PC-3 (cell line): ENCODE measurements at regions not wholly inside any gene's neighbourhood (a gene's known extent, or its start where the extent isn't known, plus 50 kb on each side); places are given as distances from the start of the nearest gene placed in this dataset.

Experiments used
- ATAC-seq: fragments of 200-7000 bp; cut with Tn5 transposase; 2 replicates; pipeline ENCODE4 v1.9.1; 2020; ENCODE audit warnings: mild to moderate bottlenecking, moderate library complexity
- BruUV-seq: library from RNA; stranded (reverse); fragments of 400-500 nt; replicated peaks from 2 replicates; lab custom pipeline; 2021; lab: Mats Ljungman, UMichigan
- CTCF ChIA-PET: fragments of 300-600 bp; sonication (Branson Sonifier 250); formaldehyde crosslinking; loops from one replicate; lab custom pipeline; 2022; ENCODE audit warnings: antibody characterized with exemption; lab: Charles Lee
- POLR2A ChIA-PET: fragments of 300-600 bp; sonication (Branson Sonifier 250); formaldehyde crosslinking; loops from one replicate; lab custom pipeline; 2022; ENCODE audit warnings: antibody characterized with exemption; ENCODE audit not compliant: unreplicated experiment; lab: Charles Lee
- DNase-seq: peaks from one replicate; pipeline ENCODE4 v3.0.0-alpha.2; 2015
- H2AFZ ChIP-seq: fragments of 300-600 bp; sonication (generic); 2 replicates; pipeline ENCODE4 v1.6.0; 2016; ENCODE audit warnings: antibody characterized with exemption, low read length
- H3F3A ChIP-seq: fragments of 300-600 bp; sonication (generic); one replicate; pipeline ENCODE4 v1.6.0; 2017; ENCODE audit warnings: antibody characterized with exemption, low read length, control low read depth, mild to moderate bottlenecking; ENCODE audit not compliant: unreplicated experiment
- H3K27ac ChIP-seq: fragments of 300-600 bp; sonication (generic); 2 replicates; pipeline ENCODE4 v1.5.1; 2016; ENCODE audit warnings: mild to moderate bottlenecking, low read length
- H3K27me3 ChIP-seq: fragments of 300-600 bp; sonication (generic); 2 replicates; pipeline ENCODE4 v1.6.1; 2016; ENCODE audit warnings: low read length, mixed read lengths
- H3K36me3 ChIP-seq: fragments of 300-600 bp; sonication (generic); 2 replicates; pipeline ENCODE4 v1.6.1; 2016; ENCODE audit warnings: low read depth, mixed run types, low read length, mixed read lengths
- H3K4me1 ChIP-seq: fragments of 300-600 bp; sonication (generic); 2 replicates; pipeline ENCODE4 v1.5.1; 2016; ENCODE audit warnings: low read length; ENCODE audit not compliant: insufficient read depth
- H3K4me2 ChIP-seq: fragments of 300-600 bp; sonication (generic); 2 replicates; pipeline ENCODE4 v1.6.0; 2016; ENCODE audit warnings: low read length
- H3K4me3 ChIP-seq: fragments of 300-600 bp; sonication (generic); 2 replicates; pipeline ENCODE4 v1.5.1; 2016; ENCODE audit warnings: mild to moderate bottlenecking, low read length, mixed read lengths
- H3K79me2 ChIP-seq: fragments of 300-600 bp; sonication (generic); 2 replicates; pipeline ENCODE4 v1.6.1; 2017; ENCODE audit warnings: low read length, mixed read lengths
- H3K9ac ChIP-seq: fragments of 300-600 bp; sonication (generic); 2 replicates; pipeline ENCODE4 v1.6.0; 2016; ENCODE audit warnings: mild to moderate bottlenecking, low read length
- H3K9me2 ChIP-seq: fragments of 300-600 bp; sonication (generic); replicated peaks from 2 replicates; pipeline ENCODE4 v1.6.1; 2016; ENCODE audit warnings: mixed run types, low read length, mixed read lengths
- H3K9me3 ChIP-seq: fragments of 300-600 bp; sonication (generic); 2 replicates; pipeline ENCODE4 v1.6.1; 2016; ENCODE audit warnings: low read length, mixed read lengths
- H4K20me1 ChIP-seq: fragments of 300-600 bp; sonication (generic); 2 replicates; pipeline ENCODE4 v1.6.1; 2016; ENCODE audit warnings: low read length, mixed read lengths
- EZH2 ChIP-seq: fragments of 300-600 bp; sonication (generic); IDR thresholded peaks from one replicate; pipeline ENCODE4 v1.6.1; 2017; ENCODE audit warnings: antibody characterized with exemption, mild to moderate bottlenecking, low read length; ENCODE audit not compliant: unreplicated experiment
- EZH2phosphoT487 ChIP-seq: fragments of 300-600 bp; sonication (generic); IDR thresholded peaks from 2 replicates; pipeline ENCODE4 v1.6.1; 2018; ENCODE audit warnings: mild to moderate bottlenecking, antibody characterized with exemption, low read length, borderline replicate concordance
- intact Hi-C: fragments of 100-400 bp; cut with micrococcal nuclease; formaldehyde crosslinking; loops from 2 replicates; pipeline ENCODE4 v1.9.0; 2023
- TF ChIP-seq, protein P1 (sequence below): fragments of 300-600 bp; sonication (generic); conservative IDR thresholded peaks from 2 replicates; pipeline ENCODE4 v1.5.1; 2017; ENCODE audit warnings: antibody characterized with exemption, low read depth, mild to moderate bottlenecking, low read length

DNA sequence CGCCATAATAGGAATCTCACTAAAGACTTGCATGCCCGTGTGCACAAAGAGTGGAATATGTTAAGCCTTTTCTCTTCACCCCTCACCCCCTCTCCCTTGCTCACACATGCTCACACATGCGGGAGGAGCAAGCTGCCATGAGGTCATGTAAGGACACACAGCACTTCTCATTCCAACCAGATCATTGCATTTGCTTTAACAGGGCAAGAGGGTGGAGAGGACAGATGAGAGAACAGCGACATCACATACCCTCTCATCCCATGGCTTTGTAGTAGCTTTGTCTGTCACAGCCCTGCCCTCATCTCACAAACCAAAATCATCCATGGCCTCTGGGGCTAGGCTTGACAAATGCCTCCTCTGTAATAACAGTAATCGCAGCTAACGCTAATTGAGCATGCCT lies 145.6 kb upstream of the FRY start:
- H3K36me3 ChIP-seq: no peaks in the 10 kb centered on the region
- H2AFZ ChIP-seq: no peak overlapping the region
- 0 out of 2 replicates have a peak, but pooled peaks cover 10% of the 10 kb centered on the region for H3K27me3 ChIP-seq
- no peaks in the 10 kb centered on the region for H4K20me1 ChIP-seq
- H3K4me2 ChIP-seq: no peak overlapping the region
- TF ChIP-seq, protein P1, sequence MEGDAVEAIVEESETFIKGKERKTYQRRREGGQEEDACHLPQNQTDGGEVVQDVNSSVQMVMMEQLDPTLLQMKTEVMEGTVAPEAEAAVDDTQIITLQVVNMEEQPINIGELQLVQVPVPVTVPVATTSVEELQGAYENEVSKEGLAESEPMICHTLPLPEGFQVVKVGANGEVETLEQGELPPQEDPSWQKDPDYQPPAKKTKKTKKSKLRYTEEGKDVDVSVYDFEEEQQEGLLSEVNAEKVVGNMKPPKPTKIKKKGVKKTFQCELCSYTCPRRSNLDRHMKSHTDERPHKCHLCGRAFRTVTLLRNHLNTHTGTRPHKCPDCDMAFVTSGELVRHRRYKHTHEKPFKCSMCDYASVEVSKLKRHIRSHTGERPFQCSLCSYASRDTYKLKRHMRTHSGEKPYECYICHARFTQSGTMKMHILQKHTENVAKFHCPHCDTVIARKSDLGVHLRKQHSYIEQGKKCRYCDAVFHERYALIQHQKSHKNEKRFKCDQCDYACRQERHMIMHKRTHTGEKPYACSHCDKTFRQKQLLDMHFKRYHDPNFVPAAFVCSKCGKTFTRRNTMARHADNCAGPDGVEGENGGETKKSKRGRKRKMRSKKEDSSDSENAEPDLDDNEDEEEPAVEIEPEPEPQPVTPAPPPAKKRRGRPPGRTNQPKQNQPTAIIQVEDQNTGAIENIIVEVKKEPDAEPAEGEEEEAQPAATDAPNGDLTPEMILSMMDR: no peak
- TF ChIP-seq EZH2phosphoT487 (no peak), EZH2 (no peak)
- H3K27ac ChIP-seq: no peak overlapping the region
- CTCF ChIA-PET: no interaction called here
- no peaks in the 10 kb centered on the region for H3K9me2 ChIP-seq
- DNase-seq (no peak), ATAC-seq (no peak)
- no peak overlapping the region for H3K4me3 ChIP-seq
- no TSS peak for BruUV-seq
- POLR2A ChIA-PET: no interaction called here
- H3K9ac ChIP-seq: no peak overlapping the region
- H3F3A ChIP-seq: no peaks in the 10 kb centered on the region
- no peaks in the 10 kb centered on the region for H3K4me1 ChIP-seq
- intact Hi-C loops: no loop called here
- no peaks in the 10 kb centered on the region for H3K79me2 ChIP-seq
- no peaks in the 10 kb centered on the region for H3K9me3 ChIP-seq

DNA sequence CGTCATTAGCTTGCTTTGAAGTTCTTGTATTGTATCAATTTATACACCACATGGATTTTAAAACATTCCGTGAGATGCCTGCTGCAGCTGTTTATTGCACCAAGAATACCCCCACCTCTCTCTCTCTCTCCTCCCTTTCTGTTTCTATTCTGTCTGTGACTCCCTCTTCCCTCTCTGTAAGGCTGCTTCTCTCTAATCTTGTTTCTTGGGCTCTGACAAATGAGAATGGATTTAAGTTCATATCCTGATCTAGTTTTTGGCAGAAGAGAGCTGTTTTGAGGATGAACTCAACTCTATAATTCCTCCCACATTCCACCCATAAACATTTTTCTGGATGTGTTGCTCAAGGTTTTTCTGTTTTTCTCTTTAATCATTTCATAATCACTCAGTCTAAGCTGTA lies 144.3 kb upstream of the FRY start:
- no peak for ATAC-seq
- POLR2A ChIA-PET: no interaction called here
- no peak for DNase-seq
- no peak overlapping the region for H3K4me3 ChIP-seq
- H3K36me3 ChIP-seq: no peaks in the 10 kb centered on the region
- H3K79me2 ChIP-seq: no peaks in the 10 kb centered on the region
- no peaks in the 10 kb centered on the region for H3F3A ChIP-seq
- intact Hi-C loops: no loop called here
- no peaks in the 10 kb centered on the region for H4K20me1 ChIP-seq
- H3K9ac ChIP-seq: no peak overlapping the region
- CTCF ChIA-PET: no interaction called here
- no peaks in the 10 kb centered on the region for H3K9me2 ChIP-seq
- no peak overlapping the region for H3K27ac ChIP-seq
- no peak overlapping the region for H2AFZ ChIP-seq
- H3K4me1 ChIP-seq: no peaks in the 10 kb centered on the region
- H3K9me3 ChIP-seq: no peaks in the 10 kb centered on the region
- H3K27me3 ChIP-seq: 0 out of 2 replicates have a peak, but pooled peaks cover 4% of the 10 kb centered on the region
- no TSS peak for BruUV-seq
- TF ChIP-seq EZH2: no peak
- TF ChIP-seq, protein P1: no peak
- H3K4me2 ChIP-seq: no peak overlapping the region

DNA sequence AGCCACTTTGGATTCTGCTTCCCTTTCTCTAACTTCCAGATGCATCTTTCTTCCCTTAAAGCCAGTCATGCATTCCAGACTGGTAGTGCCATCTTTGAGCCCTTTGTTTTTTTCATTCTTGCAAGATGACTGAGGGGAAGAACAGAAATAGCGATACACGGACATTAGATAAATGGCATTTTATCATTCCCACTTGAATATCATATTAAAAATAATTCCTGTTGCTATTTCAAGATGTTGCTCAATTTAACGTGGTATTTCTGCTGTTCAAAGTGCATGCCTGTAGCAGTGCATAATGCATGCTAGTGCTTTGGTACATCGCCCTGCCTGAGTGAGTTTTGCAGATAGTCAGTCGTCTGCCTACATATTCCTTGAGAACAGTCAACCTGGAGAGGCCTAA lies 140.6 kb upstream of the FRY start:
- TF ChIP-seq EZH2phosphoT487 (no peak), EZH2 (no peak)
- TF ChIP-seq, protein P1: no peak
- Histone ChIP-seq H3K9ac (no peak overlapping the region), H3K79me2 (no peaks in the 10 kb centered on the region), H3K9me2 (no peaks in the 10 kb centered on the region), H2AFZ (no peak overlapping the region), H4K20me1 (no peaks in the 10 kb centered on the region), H3F3A (no peaks in the 10 kb centered on the region), H3K4me1 (no peaks in the 10 kb centered on the region), H3K36me3 (no peaks in the 10 kb centered on the region), H3K4me3 (no peak overlapping the region), H3K27me3 (0 out of 2 replicates have a peak, but pooled peaks cover 4% of the 10 kb centered on the region), H3K4me2 (no peak overlapping the region), H3K9me3 (no peaks in the 10 kb centered on the region), H3K27ac (no peak overlapping the region)
- DNase-seq: no peak
- BruUV-seq: no TSS peak
- ATAC-seq: no peak
- ChIA-PET CTCF (no interaction called here), POLR2A (no interaction called here)
- intact Hi-C loops: no loop called here
